PC-3 (cell line): ENCODE measurements at regions not wholly inside any gene's neighbourhood (a gene's known extent, or its start where the extent isn't known, plus 50 kb on each side); places are given as distances from the start of the nearest gene placed in this dataset.

Source experiments
- ATAC-seq: fragments of 200-7000 bp; cut with Tn5 transposase; 2 replicates; pipeline ENCODE4 v1.9.1; 2020; ENCODE audit warnings: mild to moderate bottlenecking, moderate library complexity
- BruUV-seq: library from RNA; stranded (reverse); fragments of 400-500 nt; replicated peaks from 2 replicates; lab custom pipeline; 2021; lab: Mats Ljungman, UMichigan
- CTCF ChIA-PET: fragments of 300-600 bp; sonication (Branson Sonifier 250); formaldehyde crosslinking; loops from one replicate; lab custom pipeline; 2022; ENCODE audit warnings: antibody characterized with exemption; lab: Charles Lee
- POLR2A ChIA-PET: fragments of 300-600 bp; sonication (Branson Sonifier 250); formaldehyde crosslinking; loops from one replicate; lab custom pipeline; 2022; ENCODE audit warnings: antibody characterized with exemption; ENCODE audit not compliant: unreplicated experiment; lab: Charles Lee
- DNase-seq: peaks from one replicate; pipeline ENCODE4 v3.0.0-alpha.2; 2015
- H2AFZ ChIP-seq: fragments of 300-600 bp; sonication (generic); 2 replicates; pipeline ENCODE4 v1.6.0; 2016; ENCODE audit warnings: antibody characterized with exemption, low read length
- H3F3A ChIP-seq: fragments of 300-600 bp; sonication (generic); one replicate; pipeline ENCODE4 v1.6.0; 2017; ENCODE audit warnings: antibody characterized with exemption, low read length, control low read depth, mild to moderate bottlenecking; ENCODE audit not compliant: unreplicated experiment
- H3K27ac ChIP-seq: fragments of 300-600 bp; sonication (generic); 2 replicates; pipeline ENCODE4 v1.5.1; 2016; ENCODE audit warnings: mild to moderate bottlenecking, low read length
- H3K27me3 ChIP-seq: fragments of 300-600 bp; sonication (generic); 2 replicates; pipeline ENCODE4 v1.6.1; 2016; ENCODE audit warnings: low read length, mixed read lengths
- H3K36me3 ChIP-seq: fragments of 300-600 bp; sonication (generic); 2 replicates; pipeline ENCODE4 v1.6.1; 2016; ENCODE audit warnings: low read depth, mixed run types, low read length, mixed read lengths
- H3K4me1 ChIP-seq: fragments of 300-600 bp; sonication (generic); 2 replicates; pipeline ENCODE4 v1.5.1; 2016; ENCODE audit warnings: low read length; ENCODE audit not compliant: insufficient read depth
- H3K4me2 ChIP-seq: fragments of 300-600 bp; sonication (generic); 2 replicates; pipeline ENCODE4 v1.6.0; 2016; ENCODE audit warnings: low read length
- H3K4me3 ChIP-seq: fragments of 300-600 bp; sonication (generic); 2 replicates; pipeline ENCODE4 v1.5.1; 2016; ENCODE audit warnings: mild to moderate bottlenecking, low read length, mixed read lengths
- H3K79me2 ChIP-seq: fragments of 300-600 bp; sonication (generic); 2 replicates; pipeline ENCODE4 v1.6.1; 2017; ENCODE audit warnings: low read length, mixed read lengths
- H3K9ac ChIP-seq: fragments of 300-600 bp; sonication (generic); 2 replicates; pipeline ENCODE4 v1.6.0; 2016; ENCODE audit warnings: mild to moderate bottlenecking, low read length
- H3K9me2 ChIP-seq: fragments of 300-600 bp; sonication (generic); replicated peaks from 2 replicates; pipeline ENCODE4 v1.6.1; 2016; ENCODE audit warnings: mixed run types, low read length, mixed read lengths
- H3K9me3 ChIP-seq: fragments of 300-600 bp; sonication (generic); 2 replicates; pipeline ENCODE4 v1.6.1; 2016; ENCODE audit warnings: low read length, mixed read lengths
- H4K20me1 ChIP-seq: fragments of 300-600 bp; sonication (generic); 2 replicates; pipeline ENCODE4 v1.6.1; 2016; ENCODE audit warnings: low read length, mixed read lengths
- EZH2 ChIP-seq: fragments of 300-600 bp; sonication (generic); IDR thresholded peaks from one replicate; pipeline ENCODE4 v1.6.1; 2017; ENCODE audit warnings: antibody characterized with exemption, mild to moderate bottlenecking, low read length; ENCODE audit not compliant: unreplicated experiment
- EZH2phosphoT487 ChIP-seq: fragments of 300-600 bp; sonication (generic); IDR thresholded peaks from 2 replicates; pipeline ENCODE4 v1.6.1; 2018; ENCODE audit warnings: mild to moderate bottlenecking, antibody characterized with exemption, low read length, borderline replicate concordance
- intact Hi-C: fragments of 100-400 bp; cut with micrococcal nuclease; formaldehyde crosslinking; loops from 2 replicates; pipeline ENCODE4 v1.9.0; 2023
- TF ChIP-seq, protein P1 (sequence below): fragments of 300-600 bp; sonication (generic); conservative IDR thresholded peaks from 2 replicates; pipeline ENCODE4 v1.5.1; 2017; ENCODE audit warnings: antibody characterized with exemption, low read depth, mild to moderate bottlenecking, low read length

GRCh38 chr2:52072949-52073348 lies 1041.0 kb upstream of the NRXN1 start:
- Histone ChIP-seq H2AFZ (no peak overlapping the region), H3K9me2 (no peaks in the 10 kb centered on the region), H3K79me2 (no peaks in the 10 kb centered on the region), H3F3A (no peaks in the 10 kb centered on the region), H3K27me3 (no peaks in the 10 kb centered on the region), H3K9ac (no peak overlapping the region), H3K9me3 (no peaks in the 10 kb centered on the region), H3K4me2 (no peak overlapping the region), H3K27ac (no peak overlapping the region), H3K4me1 (no peaks in the 10 kb centered on the region), H3K4me3 (no peak overlapping the region), H4K20me1 (no peaks in the 10 kb centered on the region), H3K36me3 (no peaks in the 10 kb centered on the region)
- intact Hi-C loops, result loop anchor here (2.0 kb wide), 1 partner anchor 70 kb away; no protein-coding TSS in a partner anchor
- TF ChIP-seq EZH2 (no peak), EZH2phosphoT487 (no peak)
- TF ChIP-seq, protein P1, sequence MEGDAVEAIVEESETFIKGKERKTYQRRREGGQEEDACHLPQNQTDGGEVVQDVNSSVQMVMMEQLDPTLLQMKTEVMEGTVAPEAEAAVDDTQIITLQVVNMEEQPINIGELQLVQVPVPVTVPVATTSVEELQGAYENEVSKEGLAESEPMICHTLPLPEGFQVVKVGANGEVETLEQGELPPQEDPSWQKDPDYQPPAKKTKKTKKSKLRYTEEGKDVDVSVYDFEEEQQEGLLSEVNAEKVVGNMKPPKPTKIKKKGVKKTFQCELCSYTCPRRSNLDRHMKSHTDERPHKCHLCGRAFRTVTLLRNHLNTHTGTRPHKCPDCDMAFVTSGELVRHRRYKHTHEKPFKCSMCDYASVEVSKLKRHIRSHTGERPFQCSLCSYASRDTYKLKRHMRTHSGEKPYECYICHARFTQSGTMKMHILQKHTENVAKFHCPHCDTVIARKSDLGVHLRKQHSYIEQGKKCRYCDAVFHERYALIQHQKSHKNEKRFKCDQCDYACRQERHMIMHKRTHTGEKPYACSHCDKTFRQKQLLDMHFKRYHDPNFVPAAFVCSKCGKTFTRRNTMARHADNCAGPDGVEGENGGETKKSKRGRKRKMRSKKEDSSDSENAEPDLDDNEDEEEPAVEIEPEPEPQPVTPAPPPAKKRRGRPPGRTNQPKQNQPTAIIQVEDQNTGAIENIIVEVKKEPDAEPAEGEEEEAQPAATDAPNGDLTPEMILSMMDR, result no peak
- ChIA-PET POLR2A (no interaction called here), CTCF (no interaction called here)
- BruUV-seq, result no TSS peak
- ATAC-seq (peak; percentile 97), DNase-seq (peak; percentile 14)

- CTCF ChIA-PET, result no interaction called here
- Histone ChIP-seq H3F3A (no peaks in the 10 kb centered on the region), H3K4me2 (no peak overlapping the region), H3K9ac (no peak overlapping the region), H3K27ac (no peak overlapping the region), H3K79me2 (no peaks in the 10 kb centered on the region), H3K9me3 (no peaks in the 10 kb centered on the region), H2AFZ (no peak overlapping the region), H3K9me2 (no peaks in the 10 kb centered on the region), H3K27me3 (no peaks in the 10 kb centered on the region), H3K36me3 (no peaks in the 10 kb centered on the region), H3K4me1 (no peaks in the 10 kb centered on the region), H3K4me3 (no peak overlapping the region), H4K20me1 (no peaks in the 10 kb centered on the region)
- intact Hi-C loops, result no loop called here
- TF ChIP-seq, protein P1, result no peak
- TF ChIP-seq EZH2 (no peak), EZH2phosphoT487 (no peak)
- BruUV-seq, result no TSS peak
- ATAC-seq, result no peak
- no peak for DNase-seq
- POLR2A ChIA-PET, result no interaction called here
Observed at GRCh38 chr2:52070665-52071064, 1038.7 kb upstream of the NRXN1 start.

DNA sequence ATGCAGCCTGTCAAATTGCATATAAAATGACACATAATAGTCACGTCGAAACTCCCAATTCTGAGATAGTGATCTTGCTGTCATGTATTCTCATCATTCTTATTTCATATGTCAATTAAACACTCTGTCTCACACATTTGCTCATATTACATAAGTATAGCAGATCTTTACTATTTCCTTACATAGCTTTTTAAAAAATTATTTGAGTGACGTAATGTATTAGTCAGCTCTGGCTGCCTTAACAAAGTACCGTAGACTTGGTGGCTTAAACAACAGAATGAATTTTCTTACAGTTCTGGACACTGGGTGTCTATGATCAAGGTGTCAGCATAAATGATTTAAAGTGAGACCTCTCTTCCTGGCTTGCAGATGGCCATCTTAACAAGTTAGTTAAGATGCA lies 1032.3 kb upstream of the NRXN1 start:
- H4K20me1 ChIP-seq, result no peaks in the 10 kb centered on the region
- no peak overlapping the region for H3K4me3 ChIP-seq
- ATAC-seq (no peak), DNase-seq (no peak)
- CTCF ChIA-PET, result no interaction called here
- H3K9me2 ChIP-seq, result no peaks in the 10 kb centered on the region
- no peaks in the 10 kb centered on the region for H3K79me2 ChIP-seq
- TF ChIP-seq EZH2, result no peak
- TF ChIP-seq, protein P1, result no peak
- no peaks in the 10 kb centered on the region for H3F3A ChIP-seq
- POLR2A ChIA-PET, result no interaction called here
- no peaks in the 10 kb centered on the region for H3K9me3 ChIP-seq
- no TSS peak for BruUV-seq
- H2AFZ ChIP-seq, result no peak overlapping the region
- intact Hi-C loops, result no loop called here
- H3K9ac ChIP-seq, result no peak overlapping the region
- H3K4me2 ChIP-seq, result no peak overlapping the region
- H3K36me3 ChIP-seq, result no peaks in the 10 kb centered on the region
- H3K27me3 ChIP-seq, result no peaks in the 10 kb centered on the region
- no peaks in the 10 kb centered on the region for H3K4me1 ChIP-seq
- no peak overlapping the region for H3K27ac ChIP-seq
